H1 (cell line): ENCODE measurements at regions not wholly inside any gene's neighbourhood (a gene's known extent, or its start where the extent isn't known, plus 50 kb on each side); places are given as distances from the start of the nearest gene placed in this dataset.

ENCODE experiments used
- CTCF ChIA-PET: fragments of 300-600 bp; sonication (Branson Sonifier 250); formaldehyde crosslinking; loops from one replicate; lab custom pipeline; 2021; ENCODE audit not compliant: partially characterized antibody; lab: Charles Lee
- POLR2A ChIA-PET: fragments of 300-600 bp; sonication (Branson Sonifier 250); formaldehyde crosslinking; loops from one replicate; lab custom pipeline; 2021; ENCODE audit warnings: inconsistent platforms; ENCODE audit not compliant: partially characterized antibody; lab: Charles Lee
- DNase-seq, 2 experiments: peaks; one replicate each; pipeline versions ENCODE4 v3.0.0 to v3.0.0-alpha.2; 2010 to 2022; ENCODE audit warnings: low spot score in 2 of 2, low read depth in 1 of 2, mixed read lengths in 1 of 2
- FAIRE-seq: peaks from 2 replicates; lab custom pipeline; 2011; peaks lifted over from hg19 to GRCh38; lab: Jason Lieb, UNC
- H2AFZ ChIP-seq: 2 replicates; pipeline ENCODE4 v1.8.1; 2012; ENCODE audit warnings: low read length, inconsistent platforms
- H2AK5ac ChIP-seq: 2 replicates; pipeline ENCODE4 v1.6.1; 2013; ENCODE audit warnings: low read depth, low read length
- H2BK120ac ChIP-seq: replicated peaks from 2 replicates; pipeline ENCODE3; 2013; ENCODE audit warnings: low read depth, low read length, inconsistent platforms
- H2BK12ac ChIP-seq: 2 replicates; pipeline ENCODE4 v1.6.1; 2013; ENCODE audit warnings: low read depth, low read length
- H2BK15ac ChIP-seq: 2 replicates; pipeline ENCODE4 v1.6.1; 2013; ENCODE audit warnings: low read length
- H2BK20ac ChIP-seq: 2 replicates; pipeline ENCODE4 v1.6.1; 2013; ENCODE audit warnings: low read length
- H2BK5ac ChIP-seq: 2 replicates; pipeline ENCODE4 v1.6.1; 2013; ENCODE audit warnings: low read depth, low read length
- H3K14ac ChIP-seq: 2 replicates; pipeline ENCODE4 v1.6.1; 2013; ENCODE audit warnings: inconsistent platforms; ENCODE audit not compliant: insufficient read length
- H3K18ac ChIP-seq: 2 replicates; pipeline ENCODE4 v1.6.1; 2013; ENCODE audit warnings: low read length; ENCODE audit errors: extremely low read depth
- H3K23ac ChIP-seq: 2 replicates; pipeline ENCODE4 v1.6.1; 2013; ENCODE audit warnings: inconsistent platforms; ENCODE audit not compliant: insufficient read length
- H3K23me2 ChIP-seq: 2 replicates; pipeline ENCODE4 v1.6.1; 2013; ENCODE audit warnings: low read depth, low read length
- H3K27ac ChIP-seq: 2 replicates; pipeline ENCODE4 v1.6.1; 2011; ENCODE audit warnings: low read depth, low read length, inconsistent platforms
- H3K27me3 ChIP-seq, 4 experiments: replicated peaks in 1 of 4; 1 replicate in 1 of 4; 2 replicates in 3 of 4; pipeline versions ENCODE4 v1.6.1 to v1.8.1; 2011 to 2013; ENCODE audit warnings: low read length in 3 of 4, mild to moderate bottlenecking in 3 of 4, inconsistent platforms in 2 of 4, mixed read lengths in 2 of 4, moderate library complexity in 1 of 4; ENCODE audit not compliant: control insufficient read depth in 3 of 4, insufficient read depth in 3 of 4; ENCODE audit errors: extremely low read depth in 1 of 4
- H3K36me3 ChIP-seq, 4 experiments: 2 replicates each; pipeline versions ENCODE4 v1.6.1 to v1.8.1; 2011 to 2013; ENCODE audit warnings: mild to moderate bottlenecking in 4 of 4, low read length in 3 of 4, moderate library complexity in 2 of 4, control low read depth in 1 of 4, inconsistent platforms in 1 of 4; ENCODE audit not compliant: insufficient read depth in 4 of 4, control insufficient read depth in 2 of 4
- H3K4ac ChIP-seq: replicated peaks from 2 replicates; pipeline ENCODE3; 2013; ENCODE audit warnings: low read length, low read depth, mixed read lengths, inconsistent platforms; ENCODE audit not compliant: insufficient read length
- H3K4me1 ChIP-seq, 4 experiments: replicated peaks in 1 of 4; 1 replicate in 1 of 4; 2 replicates in 3 of 4; pipeline versions ENCODE4 v1.6.1 to v1.8.1; 2011 to 2013; ENCODE audit warnings: low read length in 3 of 4, inconsistent platforms in 2 of 4, mixed read lengths in 1 of 4; ENCODE audit not compliant: insufficient read depth in 4 of 4, control insufficient read depth in 3 of 4
- H3K4me2 ChIP-seq, 2 experiments: 2 replicates each; pipeline versions ENCODE4 v1.6.1 to v1.8.1; 2011 to 2013; ENCODE audit warnings: low read depth in 2 of 2, low read length in 2 of 2, control low read depth in 1 of 2, inconsistent platforms in 1 of 2, mild to moderate bottlenecking in 1 of 2; ENCODE audit not compliant: insufficient read depth in 1 of 2
- H3K4me3 ChIP-seq, 4 experiments: fragments of 200-600, 300-600 bp in 1 of 4; sonication (generic), shearing (Covaris generic), sonication (Bioruptor Twin) in 1 of 4; 2 replicates each; pipeline versions ENCODE4 v1.5.1 to v1.8.1; 2011 to 2016; ENCODE audit warnings: low read length in 4 of 4, low read depth in 3 of 4, control low read depth in 2 of 4, inconsistent platforms in 2 of 4, mild to moderate bottlenecking in 2 of 4, mixed read lengths in 1 of 4, moderate library complexity in 1 of 4; ENCODE audit not compliant: insufficient read depth in 2 of 4; ENCODE audit errors: extremely low read depth in 1 of 4
- H3K56ac ChIP-seq: replicated peaks from 2 replicates; pipeline ENCODE3; 2013; ENCODE audit warnings: low read depth, mild to moderate bottlenecking, mixed read lengths, low read length, inconsistent platforms; ENCODE audit not compliant: insufficient read length
- H3K79me1 ChIP-seq: 2 replicates; pipeline ENCODE4 v1.6.1; 2013; ENCODE audit warnings: low read depth, low read length, control low read depth
- H3K79me2 ChIP-seq, 2 experiments: 2 replicates each; pipeline versions ENCODE4 v1.6.1 to v1.8.1; 2012 to 2013; ENCODE audit warnings: low read length in 2 of 2, mild to moderate bottlenecking in 2 of 2, inconsistent platforms in 1 of 2; ENCODE audit not compliant: insufficient read depth in 2 of 2, control insufficient read depth in 1 of 2
- H3K9ac ChIP-seq, 4 experiments: replicated peaks in 1 of 4; 1 replicate in 1 of 4; 2 replicates in 3 of 4; pipeline versions ENCODE4 v1.6.1 to v1.8.1; 2011 to 2013; ENCODE audit warnings: low read depth in 3 of 4, low read length in 3 of 4, control low read depth in 2 of 4, mild to moderate bottlenecking in 2 of 4, moderate library complexity in 2 of 4, inconsistent platforms in 1 of 4; ENCODE audit errors: extremely low read depth in 1 of 4
- H3K9me3 ChIP-seq, 2 experiments: 2 replicates each; pipeline versions ENCODE4 v1.6.1 to v1.8.1; 2012 to 2013; ENCODE audit warnings: mild to moderate bottlenecking in 2 of 2, moderate library complexity in 2 of 2, control low read depth in 1 of 2, inconsistent platforms in 1 of 2, low read depth in 1 of 2, low read length in 1 of 2, mixed read lengths in 1 of 2; ENCODE audit not compliant: insufficient read depth in 2 of 2
- H4K20me1 ChIP-seq, 2 experiments: replicated peaks in 1 of 2; 2 replicates each; pipeline versions ENCODE3 to v1.8.1; 2011 to 2013; ENCODE audit warnings: inconsistent platforms in 2 of 2, low read length in 2 of 2, mild to moderate bottlenecking in 1 of 2; ENCODE audit not compliant: insufficient read depth in 2 of 2, control insufficient read depth in 1 of 2
- H4K5ac ChIP-seq: 2 replicates; pipeline ENCODE4 v1.6.1; 2013; ENCODE audit warnings: low read length, low read depth, mixed read lengths, inconsistent platforms; ENCODE audit not compliant: insufficient read length
- H4K8ac ChIP-seq: 2 replicates; pipeline ENCODE4 v1.8.0; 2013; ENCODE audit warnings: mild to moderate bottlenecking, moderate library complexity, low read length, inconsistent platforms; ENCODE audit not compliant: insufficient read depth; ENCODE audit errors: extremely low read depth
- H4K91ac ChIP-seq: replicated peaks from 2 replicates; pipeline ENCODE3; 2013; ENCODE audit warnings: low read length, mixed read lengths, inconsistent platforms; ENCODE audit not compliant: insufficient read length
- ASH2L ChIP-seq: fragments of 200-600, 300-600 bp; sonication (generic); IDR thresholded peaks from one replicate; pipeline ENCODE4 v1.7.1; 2017; ENCODE audit warnings: low read length
- CHD1 ChIP-seq: IDR thresholded peaks from 2 replicates; pipeline ENCODE4 v1.6.1; 2012; ENCODE audit warnings: low read depth, low read length, improper control_type of control experiment
- E2F6 ChIP-seq: IDR thresholded peaks from 2 replicates; pipeline ENCODE4 v1.6.1; 2012; ENCODE audit warnings: inconsistent platforms
- EZH2 ChIP-seq: fragments of 200-600 bp; sonication (generic); IDR thresholded peaks from 2 replicates; pipeline ENCODE4 v1.7.1; 2012; ENCODE audit warnings: low read depth, mild to moderate bottlenecking, moderate library complexity, low read length, inconsistent platforms; ENCODE audit not compliant: severe bottlenecking
- POLR2A ChIP-seq, 2 experiments: IDR thresholded peaks; 1 replicate in 1 of 2; 2 replicates in 1 of 2; pipeline ENCODE4 v1.6.1; 2011; ENCODE audit warnings: low read depth in 2 of 2, low read length in 2 of 2, mild to moderate bottlenecking in 2 of 2; ENCODE audit errors: control extremely low read depth in 1 of 2
- RFX5 ChIP-seq: IDR thresholded peaks from 2 replicates; pipeline ENCODE4 v1.6.1; 2011; ENCODE audit warnings: low read depth, low read length, improper control_type of control experiment, borderline replicate concordance
- SIN3A ChIP-seq, 2 experiments: IDR thresholded peaks in 1 of 2; conservative IDR thresholded peaks in 1 of 2; 2 replicates each; pipeline ENCODE4 v1.6.1; 2011 to 2012; ENCODE audit warnings: low read length in 2 of 2, improper control_type of control experiment in 1 of 2, low read depth in 1 of 2, mild to moderate bottlenecking in 1 of 2
- SUZ12 ChIP-seq: fragments of 200-600 bp; sonication (generic); IDR thresholded peaks from 2 replicates; pipeline ENCODE4 v1.6.1; 2012; ENCODE audit warnings: mild to moderate bottlenecking, inconsistent platforms, low read length, moderate library complexity, mixed read lengths
- TAF7 ChIP-seq: optimal IDR thresholded peaks from 2 replicates; pipeline ENCODE3; 2011; ENCODE audit warnings: low read depth, mild to moderate bottlenecking, inconsistent platforms, low read length, moderate library complexity, borderline replicate concordance
- WGBS, 2 experiments: shearing (Covaris generic) in 1 of 2; methylation state at CpG; one replicate each; pipeline versions ENCODE4 v1.1.6 to v1.1.7; 2013 to 2015; ENCODE audit warnings: low lambda C conversion rate in 2 of 2, mixed read lengths in 2 of 2, inconsistent platforms in 1 of 2, low coverage in 1 of 2, missing lambda C conversion rate in 1 of 2; ENCODE audit not compliant: insufficient replicate concordance in 2 of 2, insufficient coverage in 1 of 2, insufficient read length in 1 of 2; ENCODE audit errors: extremely low coverage in 1 of 2, missing lambda C conversion rate in 1 of 2; 5-methylcytosine and 5-hydroxymethylcytosine counted together

GRCh38 chr12:75831402-75831801 is 200.2 kb downstream of the PHLDA1 start:
- Histone ChIP-seq H2BK12ac (no peak overlapping the region), H3K9me3 (no peaks in the 10 kb centered on the region), H3K4me3 (no peak overlapping the region), H3K4ac (no peak overlapping the region), H3K4me2 (no peak overlapping the region), H3K4me1 (no peaks in the 10 kb centered on the region; a peak in 1 of 7 replicates), H3K23ac (no peak overlapping the region), H2BK5ac (no peak overlapping the region), H2BK120ac (no peak overlapping the region), H2BK20ac (no peak overlapping the region), H3K14ac (no peak overlapping the region), H2AFZ (no peak overlapping the region), H2AK5ac (no peak overlapping the region), H3K23me2 (no peaks in the 10 kb centered on the region), H3K27me3 (no peaks in the 10 kb centered on the region), H2BK15ac (no peak overlapping the region), H4K8ac (no peak overlapping the region), H4K5ac (no peak overlapping the region), H3K56ac (no peak overlapping the region), H3K18ac (no peak overlapping the region), H4K20me1 (no peaks in the 10 kb centered on the region), H4K91ac (no peak overlapping the region), H3K79me1 (no peaks in the 10 kb centered on the region), H3K79me2 (no peaks in the 10 kb centered on the region), H3K27ac (no peak overlapping the region), H3K36me3 (no peaks in the 10 kb centered on the region), H3K9ac (no peak overlapping the region)
- POLR2A ChIA-PET, result no interaction called here
- no peak for FAIRE-seq
- CTCF ChIA-PET, result interaction anchor here (1.1 to 2.1 kb wide), 2 partner anchors 11 to 206 kb away, joined by 3 to 7 read pairs; no protein-coding TSS in a partner anchor
- WGBS, 2 experiments, result 92% methylated on average over 2 of the region's 2 CpGs; no CpG with 5 or more reads in 1 of the 2 experiments
- TF ChIP-seq RFX5, result no peak
- TF ChIP-seq POLR2A (IDR thresholded peaks at IDR 0.05; ENCODE audit: control extremely low read depth in 1 of 2, low read depth in 2 of 2, low read length in 2 of 2), result no peak
- TF ChIP-seq ASH2L, result no peak
- no peak for TF ChIP-seq E2F6
- TF ChIP-seq EZH2, result no peak
- no peak for TF ChIP-seq SUZ12
- no peak for TF ChIP-seq SIN3A (conservative IDR thresholded peaks at IDR 0.05 in 1 of 2, IDR thresholded peaks at IDR 0.05 in 1 of 2; ENCODE audit: low read depth in 1 of 2, low read length in 2 of 2)
- no peak for TF ChIP-seq TAF7
- TF ChIP-seq CHD1, result no peak
- DNase-seq, result no peak
